Coronary artery (tissue), 2 donors: ENCODE measurements at regions not wholly inside any gene's neighbourhood (a gene's known extent, or its start where the extent isn't known, plus 50 kb on each side); places are given as distances from the start of the nearest gene placed in this dataset.

Experiments used
- DNase-seq: peaks from one replicate; pipeline ENCODE4 v3.0.0-alpha.2; 2017; ENCODE audit warnings: low spot score
- H3K27ac ChIP-seq, 2 donors: fragments of 200-600 bp; sonication (generic); one replicate each; pipeline ENCODE4 v1.5.1; 2016 to 2019
- H3K4me3 ChIP-seq: fragments of 200-600 bp; sonication (generic); 2 replicates; pipeline ENCODE4 v1.5.1; 2016; ENCODE audit warnings: mild to moderate bottlenecking, moderate library complexity
- TF ChIP-seq, protein P1 (sequence below): fragments of 200-600 bp; sonication (generic); IDR thresholded peaks from one replicate; pipeline ENCODE4 v1.5.1; 2019; ENCODE audit warnings: antibody characterized with exemption

DNA sequence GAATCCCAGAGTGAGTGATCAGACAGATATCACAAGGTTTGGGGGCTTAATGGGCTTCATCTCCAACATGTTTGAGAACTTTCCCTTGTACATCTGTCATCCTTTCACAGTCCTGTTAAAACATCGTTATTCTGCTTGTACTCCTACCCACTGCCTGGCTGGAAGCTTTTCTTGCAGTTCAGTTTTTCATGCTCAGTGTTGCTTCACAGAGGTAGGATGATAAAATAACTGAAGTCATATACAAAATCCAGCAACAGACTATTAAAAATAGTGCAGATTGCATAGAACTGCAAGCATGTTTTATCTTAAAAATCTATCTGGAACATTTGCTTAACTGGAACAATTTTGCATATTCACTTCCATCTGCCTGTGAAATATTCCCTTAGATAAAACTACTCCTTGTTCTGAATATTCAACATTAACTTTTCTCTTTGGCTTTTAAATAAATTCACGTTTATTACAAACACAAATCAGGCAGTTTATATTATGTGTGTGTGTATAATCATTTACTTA lies 579.6 kb upstream of the IGFBP7 start:
- TF ChIP-seq, protein P1, sequence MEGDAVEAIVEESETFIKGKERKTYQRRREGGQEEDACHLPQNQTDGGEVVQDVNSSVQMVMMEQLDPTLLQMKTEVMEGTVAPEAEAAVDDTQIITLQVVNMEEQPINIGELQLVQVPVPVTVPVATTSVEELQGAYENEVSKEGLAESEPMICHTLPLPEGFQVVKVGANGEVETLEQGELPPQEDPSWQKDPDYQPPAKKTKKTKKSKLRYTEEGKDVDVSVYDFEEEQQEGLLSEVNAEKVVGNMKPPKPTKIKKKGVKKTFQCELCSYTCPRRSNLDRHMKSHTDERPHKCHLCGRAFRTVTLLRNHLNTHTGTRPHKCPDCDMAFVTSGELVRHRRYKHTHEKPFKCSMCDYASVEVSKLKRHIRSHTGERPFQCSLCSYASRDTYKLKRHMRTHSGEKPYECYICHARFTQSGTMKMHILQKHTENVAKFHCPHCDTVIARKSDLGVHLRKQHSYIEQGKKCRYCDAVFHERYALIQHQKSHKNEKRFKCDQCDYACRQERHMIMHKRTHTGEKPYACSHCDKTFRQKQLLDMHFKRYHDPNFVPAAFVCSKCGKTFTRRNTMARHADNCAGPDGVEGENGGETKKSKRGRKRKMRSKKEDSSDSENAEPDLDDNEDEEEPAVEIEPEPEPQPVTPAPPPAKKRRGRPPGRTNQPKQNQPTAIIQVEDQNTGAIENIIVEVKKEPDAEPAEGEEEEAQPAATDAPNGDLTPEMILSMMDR, result no peak
- DNase-seq, result no peak
- H3K4me3 ChIP-seq, result no peak overlapping the region
- no peak overlapping the region for H3K27ac ChIP-seq

DNA sequence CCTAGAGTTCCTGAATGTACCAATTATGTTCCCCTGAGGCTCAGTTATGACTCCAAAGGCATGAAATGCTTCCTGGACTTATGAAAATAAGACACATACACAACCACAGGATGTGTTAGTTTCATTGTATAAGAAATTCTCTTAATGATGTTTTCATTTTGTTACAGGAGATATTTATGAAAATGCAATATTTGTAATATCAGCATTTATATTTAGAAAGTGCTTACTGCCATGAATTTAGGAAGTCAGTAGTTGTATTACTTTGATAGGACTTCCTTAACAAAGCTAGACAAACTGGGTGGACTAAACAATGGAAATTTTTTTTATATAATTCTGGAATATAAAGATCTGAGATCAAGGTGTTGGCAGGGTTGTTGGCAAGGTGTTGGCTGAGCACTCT lies 572.1 kb upstream of the IGFBP7 start:
- no peak overlapping the region for H3K27ac ChIP-seq
- no peak for DNase-seq
- TF ChIP-seq, protein P1, result no peak
- H3K4me3 ChIP-seq, result no peak overlapping the region

DNA sequence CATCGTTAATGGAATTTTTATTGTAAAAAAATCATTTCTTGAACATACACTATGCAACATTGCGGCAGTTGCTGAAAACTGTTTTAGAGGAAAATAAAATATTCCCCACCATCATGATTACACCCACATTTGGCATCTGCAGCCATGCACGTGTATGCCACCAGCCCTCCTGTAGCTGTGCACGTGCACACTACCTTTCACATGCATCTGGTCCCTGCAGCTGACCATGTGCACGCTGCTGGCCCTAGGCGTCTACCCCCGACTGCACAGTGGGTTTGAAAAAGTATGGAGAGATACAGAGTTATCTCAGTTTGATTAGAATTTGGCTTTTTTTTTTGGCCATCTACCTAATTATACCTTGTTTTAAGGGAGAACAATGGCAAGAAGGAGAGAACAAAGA lies 569.8 kb upstream of the IGFBP7 start:
- no peak for DNase-seq
- TF ChIP-seq, protein P1, result no peak
- Histone ChIP-seq H3K27ac (no peak overlapping the region), H3K4me3 (no peak overlapping the region)

DNA sequence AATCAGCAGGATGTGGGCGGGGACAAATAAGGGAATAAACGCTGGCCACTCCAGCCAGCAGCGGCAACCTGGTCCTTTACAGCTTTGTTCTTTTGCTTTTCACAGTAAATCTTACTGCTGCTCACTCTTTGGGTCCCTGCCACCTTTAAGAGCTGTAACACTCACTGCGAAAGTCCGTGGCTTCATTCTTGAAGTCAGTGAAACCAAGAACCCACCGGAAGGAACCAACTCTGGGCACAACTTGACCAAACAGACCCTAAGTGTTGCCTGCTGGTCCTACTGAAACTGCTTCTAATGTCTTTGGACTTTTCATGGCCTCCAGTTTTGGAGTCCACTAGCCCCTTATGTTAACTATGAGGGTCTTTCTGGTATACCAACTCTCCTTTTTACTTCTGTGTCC lies 566.2 kb upstream of the IGFBP7 start:
- no peak overlapping the region for H3K27ac ChIP-seq
- TF ChIP-seq, protein P1, result no peak

DNA sequence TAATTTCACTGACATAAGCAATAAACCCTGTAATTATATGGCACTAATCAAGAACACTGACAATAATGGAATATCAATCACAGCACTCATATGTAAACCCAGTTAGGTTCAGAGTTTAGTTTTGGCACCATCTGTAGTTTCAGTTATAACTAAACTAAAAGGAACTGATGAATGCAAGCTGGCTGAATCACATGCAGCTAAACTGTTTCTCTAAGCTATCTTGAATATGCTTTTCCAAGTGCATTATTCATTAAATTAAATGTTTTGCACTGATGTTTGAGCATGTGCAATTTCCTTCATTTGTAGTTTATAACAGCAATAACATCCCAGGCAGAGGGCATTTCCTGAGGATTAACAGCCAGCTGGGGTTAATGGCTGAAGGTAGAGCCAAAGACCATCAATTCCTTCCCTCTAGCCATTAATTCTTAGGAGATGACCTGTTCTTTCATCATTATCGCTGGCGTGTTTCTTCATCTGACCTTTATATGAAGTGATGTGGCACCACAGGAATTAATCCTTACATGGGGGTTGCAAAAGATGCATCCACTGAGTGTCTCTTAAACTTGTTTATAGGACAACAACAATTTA lies 562.8 kb upstream of the IGFBP7 start:
- no peak for DNase-seq
- Histone ChIP-seq H3K4me3 (no peak overlapping the region), H3K27ac (no peak overlapping the region)
- TF ChIP-seq, protein P1, result no peak

More for the DNA sequence above, 566.2 kb upstream of the IGFBP7 start:
- no peak overlapping the region for H3K4me3 ChIP-seq
- no peak for DNase-seq

DNA sequence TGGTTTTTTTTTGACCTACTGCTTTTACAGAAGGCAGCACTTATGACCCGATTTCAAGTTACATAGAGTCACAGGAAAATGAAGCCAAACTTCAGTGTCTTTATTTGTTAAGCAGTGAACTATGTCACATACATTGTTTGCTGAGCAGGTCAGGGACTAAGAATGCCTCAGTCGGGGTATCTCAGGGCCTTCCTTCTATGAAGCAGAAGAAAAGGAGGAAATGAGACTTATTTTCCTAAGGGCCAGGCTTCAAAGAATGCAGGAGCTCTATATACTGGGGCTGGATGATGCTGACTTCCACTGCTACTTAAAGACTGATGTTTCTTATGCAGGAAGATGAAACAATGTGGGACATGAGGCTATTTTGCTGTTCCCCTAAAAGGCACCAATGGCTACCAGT lies 558.4 kb upstream of the IGFBP7 start:
- Histone ChIP-seq H3K27ac (no peak overlapping the region), H3K4me3 (no peak overlapping the region)
- TF ChIP-seq, protein P1, result no peak
- DNase-seq, result no peak

DNA sequence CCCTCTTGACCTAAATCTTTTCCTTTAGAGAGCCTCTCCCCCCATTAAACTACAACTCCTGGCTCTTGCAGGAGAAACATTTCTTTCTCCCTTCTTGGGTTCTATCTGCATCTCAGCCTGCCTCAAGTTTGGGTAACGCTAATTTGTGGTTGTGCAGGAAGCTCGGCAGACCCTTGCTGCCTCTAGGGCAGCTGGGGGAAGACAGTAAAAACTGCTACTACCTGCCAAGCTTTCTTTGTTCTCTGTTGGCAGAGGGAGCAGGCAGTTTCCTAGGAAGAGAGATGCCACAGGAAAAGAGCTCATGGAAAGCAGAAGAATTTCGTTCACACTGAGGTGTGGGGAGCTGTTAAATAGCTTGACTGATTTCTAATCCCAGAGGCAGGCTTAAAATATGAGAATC lies 555.6 kb upstream of the IGFBP7 start:
- H3K27ac ChIP-seq, result no peak overlapping the region
- TF ChIP-seq, protein P1, result no peak

More for the DNA sequence above, 555.6 kb upstream of the IGFBP7 start:
- no peak for DNase-seq
- no peak overlapping the region for H3K4me3 ChIP-seq
